ENCODE measurements at regions not wholly inside any gene's neighbourhood (a gene's known extent, or its start where the extent isn't known, plus 50 kb on each side); places are given as distances from the start of the nearest gene placed in this dataset.

DNA sequence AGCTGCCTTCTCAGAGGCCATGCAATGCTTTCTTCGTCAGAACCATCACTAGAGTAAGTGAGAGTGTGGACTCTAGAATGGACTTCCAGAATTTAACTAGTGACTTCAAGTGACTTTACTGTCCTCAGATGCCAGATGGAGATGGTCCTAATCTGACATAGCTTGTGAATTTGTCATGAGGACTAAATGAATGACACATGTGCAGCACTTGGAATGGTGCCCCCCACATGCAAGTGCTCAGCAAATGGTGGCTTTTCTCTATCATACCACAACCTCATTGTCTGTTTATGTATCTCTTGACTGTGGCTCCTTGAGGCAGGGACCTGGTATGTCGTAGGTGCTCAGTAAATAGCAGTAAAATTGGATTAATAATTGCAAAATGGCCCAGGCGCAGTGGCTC lies 91.6 kb upstream of the STX18 start:
- peaks cover 6% of the 10 kb centered on the region for H3K4me1 Mint-ChIP-seq (ENCODE audit: low read depth)
- H3K36me3 Mint-ChIP-seq (ENCODE audit: low read depth), result peaks cover 2% of the 10 kb centered on the region
- no peaks in the 10 kb centered on the region for H3K9me3 Mint-ChIP-seq (ENCODE audit: insufficient read depth)
- DNase-seq, result no peak
- ChIA-PET POLR2A (no interaction called here), CTCF (no interaction called here)
- no peak for ATAC-seq
- H3K4me3 Mint-ChIP-seq, result no peak overlapping the region
- H3K27ac Mint-ChIP-seq, result no peak overlapping the region
- H3K27me3 Mint-ChIP-seq (ENCODE audit: low read depth), result no peaks in the 10 kb centered on the region

DNA sequence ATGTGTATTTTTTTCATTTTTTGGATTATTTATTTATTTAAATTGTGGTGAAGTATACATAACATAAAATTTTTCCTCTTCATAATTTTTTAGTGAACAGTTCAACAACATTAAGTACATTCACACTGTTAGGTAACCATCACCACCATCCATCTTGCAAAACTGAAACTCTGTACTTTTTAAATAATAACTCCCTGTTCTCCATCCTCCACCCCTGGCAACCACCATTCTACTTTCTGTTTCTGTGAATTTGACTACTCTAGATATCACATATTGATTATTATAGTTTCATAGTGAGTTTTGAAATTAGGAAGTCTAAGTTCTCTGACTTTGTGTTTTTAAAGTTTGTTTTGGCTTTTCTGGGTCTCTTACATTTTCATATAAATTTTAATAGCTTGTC lies 89.3 kb upstream of the STX18 start:
- peaks cover 6% of the 10 kb centered on the region for H3K4me1 Mint-ChIP-seq (ENCODE audit: low read depth)
- H3K27ac Mint-ChIP-seq, result no peak overlapping the region
- H3K4me3 Mint-ChIP-seq, result no peak overlapping the region
- H3K27me3 Mint-ChIP-seq (ENCODE audit: low read depth), result no peaks in the 10 kb centered on the region
- H3K9me3 Mint-ChIP-seq (ENCODE audit: insufficient read depth), result no peaks in the 10 kb centered on the region
- H3K36me3 Mint-ChIP-seq (ENCODE audit: low read depth), result peaks cover 2% of the 10 kb centered on the region
- CTCF ChIA-PET, result no interaction called here
- DNase-seq, result no peak
- POLR2A ChIA-PET, result no interaction called here
- ATAC-seq, result no peak

DNA sequence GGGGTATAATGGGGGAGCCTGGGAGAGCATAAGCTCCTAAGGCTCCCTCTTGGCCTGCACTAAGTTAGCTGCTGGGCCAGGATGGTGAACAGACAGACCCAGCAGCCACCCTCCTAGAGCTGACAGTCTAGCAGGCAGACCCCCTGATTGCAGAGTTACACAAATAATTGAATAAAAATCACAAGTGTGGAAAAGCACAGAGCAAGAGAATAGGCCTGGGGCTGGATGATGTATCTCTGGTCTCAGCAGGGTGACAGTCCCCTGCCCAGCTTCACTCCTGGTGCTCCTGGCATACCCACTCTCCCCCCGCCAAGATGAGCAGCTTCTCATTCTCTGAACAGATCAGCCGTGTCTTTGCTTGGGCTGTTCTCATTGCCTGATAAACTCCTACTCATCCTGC lies 86.1 kb upstream of the STX18 start:
- POLR2A ChIA-PET, result no interaction called here
- H3K27ac Mint-ChIP-seq, result no peak overlapping the region
- no peak for ATAC-seq
- CTCF ChIA-PET, result interaction anchor here (1.7 kb wide), 1 partner anchor 9 kb away, joined by 6 read pairs; no protein-coding TSS in a partner anchor
- no peaks in the 10 kb centered on the region for H3K27me3 Mint-ChIP-seq (ENCODE audit: low read depth)
- H3K36me3 Mint-ChIP-seq (ENCODE audit: low read depth), result peaks cover 2% of the 10 kb centered on the region
- no peaks in the 10 kb centered on the region for H3K9me3 Mint-ChIP-seq (ENCODE audit: insufficient read depth)
- no peak for DNase-seq
- no peak overlapping the region for H3K4me3 Mint-ChIP-seq
- peaks cover 6% of the 10 kb centered on the region for H3K4me1 Mint-ChIP-seq (ENCODE audit: low read depth)

DNA sequence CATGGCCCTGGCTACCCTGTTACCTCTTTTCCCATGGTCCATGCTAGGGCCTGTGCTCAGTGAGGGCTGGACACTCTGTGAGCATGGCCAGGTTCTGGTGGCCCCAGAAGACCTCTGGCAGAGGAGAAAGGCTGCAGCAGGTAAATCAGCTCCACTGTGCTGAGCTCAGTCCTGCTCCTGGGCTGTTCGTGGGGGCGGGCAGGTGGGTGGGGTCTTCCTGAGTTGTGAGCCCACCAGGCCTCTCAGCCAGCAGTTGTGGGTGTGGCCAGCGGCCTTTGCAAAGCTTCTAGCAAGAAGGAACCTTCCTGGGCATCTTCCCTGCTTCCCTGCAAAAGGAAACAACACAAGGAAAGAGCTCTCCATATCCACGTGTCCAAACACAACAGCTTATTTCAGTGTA lies 85.3 kb upstream of the STX18 start:
- Mint-ChIP-seq H3K4me1 (ENCODE audit: low read depth) (peaks cover 6% of the 10 kb centered on the region), H3K36me3 (ENCODE audit: low read depth) (peaks cover 2% of the 10 kb centered on the region), H3K4me3 (no peak overlapping the region), H3K9me3 (ENCODE audit: insufficient read depth) (no peaks in the 10 kb centered on the region), H3K27me3 (ENCODE audit: low read depth) (no peaks in the 10 kb centered on the region), H3K27ac (no peak overlapping the region)
- CTCF ChIA-PET, result interaction anchor here (1.7 kb wide), 1 partner anchor 8 kb away, joined by 6 read pairs; no protein-coding TSS in a partner anchor
- ATAC-seq, result no peak
- POLR2A ChIA-PET, result no interaction called here
- DNase-seq, result no peak

DNA sequence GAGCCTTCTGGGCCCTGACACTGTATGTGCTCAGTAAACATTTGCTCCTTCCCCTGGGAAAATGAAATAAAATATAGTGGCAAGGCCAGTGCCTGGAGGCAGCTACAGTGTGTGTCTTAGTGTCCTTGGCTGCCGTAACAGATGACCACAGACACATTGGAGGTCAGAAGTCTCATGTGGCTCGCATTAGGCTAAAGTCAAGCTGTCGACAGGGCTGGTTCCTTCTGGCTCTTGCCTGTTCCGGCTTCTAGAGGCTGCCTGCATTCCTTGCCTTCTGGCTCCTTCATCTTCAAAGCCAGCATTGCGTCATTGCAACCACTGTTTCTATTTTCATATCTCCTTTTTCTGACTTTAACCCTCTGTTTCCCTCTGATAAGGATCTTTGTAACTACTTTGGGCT lies 83.6 kb upstream of the STX18 start:
- Mint-ChIP-seq H3K4me1 (ENCODE audit: low read depth) (peaks cover 2% of the 10 kb centered on the region), H3K36me3 (ENCODE audit: low read depth) (peaks cover 2% of the 10 kb centered on the region), H3K27ac (no peak overlapping the region), H3K9me3 (ENCODE audit: insufficient read depth) (no peaks in the 10 kb centered on the region), H3K27me3 (ENCODE audit: low read depth) (no peaks in the 10 kb centered on the region), H3K4me3 (no peak overlapping the region)
- POLR2A ChIA-PET, result no interaction called here
- DNase-seq (no peak), ATAC-seq (no peak)
- CTCF ChIA-PET, result no interaction called here

DNA sequence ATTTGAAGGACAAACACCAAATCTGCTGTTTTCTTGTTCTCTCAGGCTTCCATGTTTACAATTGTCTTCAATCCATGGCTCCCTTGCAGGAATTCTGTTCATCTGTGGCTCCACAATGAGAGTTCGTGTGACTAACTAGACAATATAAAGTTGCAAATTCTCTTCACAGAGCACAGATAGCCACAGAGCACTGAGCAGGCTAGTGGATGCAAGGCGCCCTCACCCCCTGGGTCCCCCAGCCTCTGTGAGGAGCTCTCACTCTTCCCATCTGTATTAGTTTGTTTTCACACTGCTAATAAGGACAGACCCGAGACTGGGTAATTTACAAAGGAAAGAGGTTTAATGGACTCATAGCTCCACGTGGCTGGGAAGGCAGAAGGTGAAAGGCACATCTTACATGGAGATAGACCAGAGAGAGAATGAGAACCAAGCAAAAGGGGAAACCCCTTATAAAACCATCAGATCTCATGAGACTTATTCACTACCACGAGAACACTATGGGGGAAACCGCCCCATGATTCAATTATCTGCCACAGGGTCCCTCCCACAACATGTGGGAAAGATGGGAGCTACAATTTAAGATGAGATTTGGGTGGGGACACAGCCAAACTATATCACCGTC lies 82.5 kb upstream of the STX18 start:
- ATAC-seq, result no peak
- no peak overlapping the region for H3K4me3 Mint-ChIP-seq
- no peak overlapping the region for H3K27ac Mint-ChIP-seq
- POLR2A ChIA-PET, result no interaction called here
- no peaks in the 10 kb centered on the region for H3K4me1 Mint-ChIP-seq (ENCODE audit: low read depth)
- H3K36me3 Mint-ChIP-seq (ENCODE audit: low read depth), result peaks cover under 1% of the 10 kb centered on the region
- H3K27me3 Mint-ChIP-seq (ENCODE audit: low read depth), result no peaks in the 10 kb centered on the region
- H3K9me3 Mint-ChIP-seq (ENCODE audit: insufficient read depth), result no peaks in the 10 kb centered on the region
- DNase-seq, result no peak
- CTCF ChIA-PET, result no interaction called here

DNA sequence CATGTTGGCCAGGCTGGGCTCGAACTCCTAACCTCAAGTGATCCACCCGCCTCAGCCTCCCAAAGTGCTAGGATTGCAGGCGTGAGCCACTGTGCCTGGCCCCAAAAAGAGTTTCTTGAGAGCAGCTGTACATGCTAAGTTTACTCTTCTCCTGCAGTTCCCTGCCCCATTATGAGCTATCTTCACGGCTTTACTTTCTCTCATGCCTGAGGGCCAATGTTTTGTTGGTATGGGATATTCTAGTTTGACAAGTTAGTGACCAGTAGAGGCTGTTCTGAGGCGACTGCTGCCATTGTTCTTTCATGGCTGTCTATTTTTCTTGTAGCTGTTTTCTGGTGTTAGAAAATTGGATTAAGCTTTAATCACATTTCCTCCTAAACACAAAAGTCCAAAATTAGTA lies 78.0 kb upstream of the STX18 start:
- H3K27me3 Mint-ChIP-seq (ENCODE audit: low read depth), result no peaks in the 10 kb centered on the region
- H3K9me3 Mint-ChIP-seq (ENCODE audit: insufficient read depth), result no peaks in the 10 kb centered on the region
- no peaks in the 10 kb centered on the region for H3K4me1 Mint-ChIP-seq (ENCODE audit: low read depth)
- H3K36me3 Mint-ChIP-seq (ENCODE audit: low read depth), result no peaks in the 10 kb centered on the region
- POLR2A ChIA-PET, result no interaction called here
- CTCF ChIA-PET, result interaction anchor here (1.8 kb wide), 1 partner anchor 8 kb away, joined by 6 read pairs; no protein-coding TSS in a partner anchor
- ATAC-seq (no peak), DNase-seq (no peak)
- no peak overlapping the region for H3K4me3 Mint-ChIP-seq
- H3K27ac Mint-ChIP-seq, result no peak overlapping the region

DNA sequence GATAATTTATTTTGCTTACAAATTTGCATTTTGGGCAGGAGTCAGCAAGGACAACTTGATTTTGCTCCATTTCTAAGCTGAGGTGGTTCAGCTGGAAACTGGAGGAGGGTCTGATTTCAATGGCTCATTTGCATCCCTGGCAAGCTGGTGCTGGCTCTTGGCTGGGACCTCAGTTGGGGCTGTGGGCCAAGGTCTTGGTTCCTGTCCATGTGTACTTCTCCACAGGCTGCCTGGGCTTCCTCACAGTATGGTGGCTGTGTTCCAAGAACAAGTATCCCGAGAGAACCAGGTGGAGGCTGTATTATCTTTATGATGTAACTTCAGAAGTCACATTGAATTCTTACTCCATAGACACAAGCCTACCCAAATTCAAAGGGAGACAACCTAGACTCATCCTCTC lies 77.0 kb upstream of the STX18 start:
- Mint-ChIP-seq H3K27me3 (ENCODE audit: low read depth) (no peaks in the 10 kb centered on the region), H3K4me3 (no peak overlapping the region), H3K4me1 (ENCODE audit: low read depth) (no peaks in the 10 kb centered on the region), H3K9me3 (ENCODE audit: insufficient read depth) (no peaks in the 10 kb centered on the region), H3K36me3 (ENCODE audit: low read depth) (no peaks in the 10 kb centered on the region), H3K27ac (no peak overlapping the region)
- ATAC-seq, result no peak
- no peak for DNase-seq
- ChIA-PET CTCF (interaction anchor here (1.8 kb wide), 1 partner anchor 9 kb away, joined by 6 read pairs; no protein-coding TSS in a partner anchor), POLR2A (no interaction called here)

DNA sequence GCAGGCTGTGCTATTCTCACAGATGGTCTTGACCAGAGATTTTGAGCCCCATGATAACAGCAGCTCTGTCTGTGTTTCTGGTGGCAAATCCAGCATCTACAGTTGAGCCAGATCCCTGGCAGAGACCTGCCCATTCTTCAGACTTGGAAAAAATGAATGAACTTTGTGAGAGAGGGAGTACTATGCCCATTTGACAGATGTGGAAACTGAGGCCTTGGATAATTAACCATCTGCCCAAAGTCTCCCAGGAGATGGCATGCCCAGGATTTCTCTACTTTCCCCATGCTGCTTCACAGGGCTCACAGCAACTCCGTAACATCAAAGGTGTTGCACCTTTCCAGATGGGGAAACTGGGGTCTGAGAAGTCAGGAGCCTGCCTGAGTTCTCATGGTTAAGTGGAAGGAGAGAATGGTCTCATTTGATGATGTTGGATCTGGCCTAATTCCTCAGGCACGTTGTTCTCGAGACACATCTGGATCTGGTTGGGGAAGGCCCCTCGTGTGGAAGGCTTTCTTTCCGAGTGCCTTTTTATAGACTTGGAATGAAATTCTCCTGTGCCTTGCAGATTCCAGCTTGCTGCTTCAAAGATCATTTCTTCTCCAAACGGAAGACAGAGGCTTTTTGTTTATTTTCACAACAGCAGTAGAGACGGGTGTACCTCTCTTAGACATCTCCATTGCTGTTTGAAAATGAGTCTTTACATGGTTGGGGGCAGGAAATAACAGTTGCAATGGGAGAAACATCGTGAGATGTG lies 73.3 kb upstream of the STX18 start:
- H3K36me3 Mint-ChIP-seq (ENCODE audit: low read depth), result no peaks in the 10 kb centered on the region
- H3K4me3 Mint-ChIP-seq, result no peak overlapping the region
- ChIA-PET POLR2A (no interaction called here), CTCF (no interaction called here)
- ATAC-seq, result no peak
- H3K27ac Mint-ChIP-seq, result no peak overlapping the region
- no peaks in the 10 kb centered on the region for H3K9me3 Mint-ChIP-seq (ENCODE audit: insufficient read depth)
- no peak for DNase-seq
- H3K4me1 Mint-ChIP-seq (ENCODE audit: low read depth), result no peaks in the 10 kb centered on the region
- no peaks in the 10 kb centered on the region for H3K27me3 Mint-ChIP-seq (ENCODE audit: low read depth)

DNA sequence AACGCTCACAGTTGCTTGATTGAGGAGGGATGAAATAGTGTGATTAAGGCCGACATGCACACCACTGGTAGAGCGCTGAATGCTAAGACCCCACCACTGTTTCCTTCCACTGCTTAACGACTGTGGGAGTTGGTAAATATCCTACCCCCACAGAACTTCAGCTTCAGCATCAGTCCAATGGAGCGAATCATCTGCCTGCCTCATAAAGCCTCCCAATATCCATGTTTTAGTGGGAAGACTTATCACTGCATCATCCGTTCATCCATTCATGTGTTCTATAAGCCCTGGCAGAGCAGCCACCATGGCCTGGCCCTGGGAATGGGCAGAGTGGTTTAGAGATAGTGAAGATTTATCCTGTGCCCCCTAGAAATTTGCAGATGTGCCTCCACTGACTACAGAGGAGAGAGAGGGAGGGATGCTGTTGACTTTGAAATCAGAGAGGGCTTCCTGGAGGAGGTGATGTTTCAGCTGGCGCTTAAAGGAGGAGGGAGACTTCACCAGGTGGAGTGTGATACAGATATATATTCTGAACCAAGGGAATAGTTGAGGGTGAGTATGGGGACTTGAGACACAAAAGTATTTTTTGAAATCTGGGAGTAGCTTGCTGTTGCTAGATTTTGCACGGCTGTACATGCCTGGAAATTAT lies 71.9 kb upstream of the STX18 start:
- ATAC-seq (no peak), DNase-seq (no peak)
- Mint-ChIP-seq H3K4me1 (ENCODE audit: low read depth) (no peaks in the 10 kb centered on the region), H3K9me3 (ENCODE audit: insufficient read depth) (no peaks in the 10 kb centered on the region), H3K27me3 (ENCODE audit: low read depth) (no peaks in the 10 kb centered on the region), H3K36me3 (ENCODE audit: low read depth) (no peaks in the 10 kb centered on the region), H3K4me3 (no peak overlapping the region), H3K27ac (no peak overlapping the region)
- POLR2A ChIA-PET, result no interaction called here
- CTCF ChIA-PET, result no interaction called here

DNA sequence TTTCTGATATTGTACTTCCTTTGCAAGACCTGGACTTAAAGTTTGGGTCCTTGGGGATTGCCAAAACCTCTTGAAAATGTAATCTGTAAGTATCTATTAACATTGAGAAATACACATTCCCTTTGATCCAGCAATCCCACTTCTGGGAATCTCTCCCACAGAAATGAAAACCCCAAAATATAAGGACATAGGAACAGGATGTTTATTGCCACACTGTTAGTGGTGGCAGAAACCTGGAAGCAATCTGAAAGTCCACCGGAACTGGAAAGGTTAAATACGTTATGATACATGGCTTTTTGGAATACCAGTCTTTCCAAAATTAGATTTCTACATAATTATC lies 71.2 kb upstream of the STX18 start:
- no peaks in the 10 kb centered on the region for H3K4me1 Mint-ChIP-seq (ENCODE audit: low read depth)
- no peak for ATAC-seq
- POLR2A ChIA-PET, result no interaction called here

DNA sequence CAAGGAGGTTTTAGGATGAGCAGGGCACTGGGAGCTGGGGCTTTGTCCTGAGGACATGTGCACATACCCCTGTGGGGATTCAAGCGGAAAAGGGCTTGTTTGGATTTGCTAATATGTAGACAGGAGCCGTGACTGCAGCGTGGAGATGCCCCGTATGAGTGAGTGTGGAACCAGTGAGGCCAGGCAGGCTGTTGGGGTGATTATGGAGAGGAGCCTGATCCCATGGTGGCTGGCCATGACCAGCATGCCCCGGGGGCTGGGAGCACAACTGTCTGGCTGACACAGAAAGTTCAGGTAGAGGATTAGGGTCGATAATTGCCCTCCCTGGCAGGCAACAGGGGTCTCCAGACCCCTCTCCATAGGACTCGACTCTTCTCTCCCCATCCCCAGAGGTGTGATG lies 68.8 kb upstream of the STX18 start:
- Mint-ChIP-seq H3K27ac (no peak overlapping the region), H3K9me3 (ENCODE audit: insufficient read depth) (no peaks in the 10 kb centered on the region), H3K4me3 (no peak overlapping the region), H3K36me3 (ENCODE audit: low read depth) (no peaks in the 10 kb centered on the region), H3K27me3 (ENCODE audit: low read depth) (no peaks in the 10 kb centered on the region), H3K4me1 (ENCODE audit: low read depth) (no peaks in the 10 kb centered on the region)
- no peak for DNase-seq
- ChIA-PET CTCF (no interaction called here), POLR2A (no interaction called here)
- ATAC-seq, result no peak

More for the DNA sequence above, 71.2 kb upstream of the STX18 start:
- Mint-ChIP-seq H3K27ac (no peak overlapping the region), H3K27me3 (ENCODE audit: low read depth) (no peaks in the 10 kb centered on the region), H3K9me3 (ENCODE audit: insufficient read depth) (no peaks in the 10 kb centered on the region), H3K36me3 (ENCODE audit: low read depth) (no peaks in the 10 kb centered on the region), H3K4me3 (no peak overlapping the region)
- CTCF ChIA-PET, result no interaction called here
- DNase-seq, result no peak
